ENCODE measurements at regions not wholly inside any gene's neighbourhood (a gene's known extent, or its start where the extent isn't known, plus 50 kb on each side); places are given as distances from the start of the nearest gene placed in this dataset.

DNA sequence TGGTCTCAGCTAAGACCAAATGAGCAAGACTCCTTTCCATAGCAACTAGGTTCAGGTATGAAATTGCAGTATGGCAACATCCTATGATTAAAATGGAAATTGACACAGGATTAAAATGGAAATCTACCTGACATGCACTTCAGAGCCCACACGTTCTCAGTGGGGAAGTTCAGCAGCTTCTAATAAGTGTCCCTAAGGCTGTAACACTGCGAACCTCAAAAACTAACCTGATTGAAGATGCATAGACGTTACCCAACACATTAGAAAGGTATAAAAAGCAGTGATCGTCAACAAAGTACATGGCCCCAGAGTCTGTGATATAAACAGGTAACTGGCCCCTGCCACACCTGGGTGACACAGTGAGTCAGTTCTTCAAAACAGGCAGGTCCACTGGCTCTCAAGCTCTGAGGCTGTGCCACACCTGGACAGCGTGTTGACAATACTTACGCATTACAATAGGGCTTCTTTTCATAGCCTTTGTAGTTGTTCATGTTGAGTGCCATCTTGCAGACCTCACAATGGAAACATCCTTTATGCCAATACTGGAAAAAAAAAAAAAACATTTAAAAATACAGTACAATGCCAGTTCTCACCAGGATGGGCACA, 274.9 kb upstream of the NEBL start:
- no peak for TF ChIP-seq POU2F2 (IDR thresholded peaks at IDR 0.05; ENCODE audit: low read depth, low read length)
- no peak for TF ChIP-seq POLR2AphosphoS5 (IDR thresholded peaks at IDR 0.05; ENCODE audit: low read depth, low read length)

Data from GM12891 (cell line).